GM23338 (cell line): ENCODE measurements at regions not wholly inside any gene's neighbourhood (a gene's known extent, or its start where the extent isn't known, plus 50 kb on each side); places are given as distances from the start of the nearest gene placed in this dataset.

Source experiments
- ATAC-seq: fragments of 200-7000 bp; cut with Tn5 transposase; 3 replicates; pipeline ENCODE4 v1.9.1; 2020
- DNase-seq: peaks from one replicate; pipeline ENCODE4 v3.0.0-alpha.2; 2015; ENCODE audit warnings: low spot score
- H2AFZ ChIP-seq: fragments of 200-600 bp; sonication (generic); 2 replicates; pipeline ENCODE4 v1.8.0; 2016; ENCODE audit warnings: antibody characterized with exemption, mild to moderate bottlenecking, moderate library complexity
- H3F3A ChIP-seq: fragments of 200-600 bp; sonication (generic); replicated peaks from 2 replicates; pipeline ENCODE4 v1.8.0; 2017; ENCODE audit warnings: antibody characterized with exemption, mixed run types, low read depth
- H3K27ac ChIP-seq: fragments of 200-600 bp; sonication (generic); 2 replicates; pipeline ENCODE4 v1.6.1; 2016; ENCODE audit warnings: low read depth
- H3K27me3 ChIP-seq: fragments of 200-600 bp; sonication (generic); 2 replicates; pipeline ENCODE4 v1.8.0; 2016; ENCODE audit warnings: mild to moderate bottlenecking, mixed run types, moderate library complexity; ENCODE audit not compliant: insufficient read depth
- H3K36me3 ChIP-seq: fragments of 200-600 bp; sonication (generic); 2 replicates; pipeline ENCODE4 v1.8.0; 2016; ENCODE audit warnings: mild to moderate bottlenecking; ENCODE audit not compliant: insufficient read depth
- H3K4me1 ChIP-seq: fragments of 200-600 bp; sonication (generic); 2 replicates; pipeline ENCODE4 v1.8.0; 2016; ENCODE audit warnings: mild to moderate bottlenecking, moderate library complexity; ENCODE audit not compliant: insufficient read depth
- H3K4me2 ChIP-seq: fragments of 200-600 bp; sonication (generic); 2 replicates; pipeline ENCODE4 v1.7.1; 2017; ENCODE audit warnings: mixed run types
- H3K4me3 ChIP-seq: fragments of 200-600 bp; sonication (generic); 2 replicates; pipeline ENCODE4 v1.6.1; 2016; ENCODE audit warnings: mixed run types
- H3K79me2 ChIP-seq: fragments of 200-600 bp; sonication (generic); replicated peaks from 2 replicates; pipeline ENCODE4 v1.8.0; 2017; ENCODE audit warnings: mild to moderate bottlenecking; ENCODE audit not compliant: insufficient read depth
- H3K9me2 ChIP-seq: fragments of 200-600 bp; sonication (generic); 2 replicates; pipeline ENCODE4 v1.8.0; 2017; ENCODE audit not compliant: insufficient read depth
- H4K20me1 ChIP-seq: fragments of 200-600 bp; sonication (generic); replicated peaks from 2 replicates; pipeline ENCODE4 v1.8.0; 2017; ENCODE audit warnings: mild to moderate bottlenecking; ENCODE audit not compliant: insufficient read depth
- H3K27ac Mint-ChIP-seq: 2 replicates; pipeline ENCODE4 v1.8.0; 2020; ENCODE audit warnings: inconsistent platforms, mild to moderate bottlenecking, moderate library complexity, mixed read lengths
- H3K27me3 Mint-ChIP-seq: 3 replicates; pipeline ENCODE4 v1.8.0; 2022; ENCODE audit warnings: low read depth, mild to moderate bottlenecking, moderate library complexity, mixed read lengths, inconsistent platforms; ENCODE audit not compliant: insufficient read depth, poor library complexity
- H3K36me3 Mint-ChIP-seq: 3 replicates; pipeline ENCODE4 v1.8.0; 2021; ENCODE audit warnings: low read depth, mild to moderate bottlenecking, inconsistent platforms, moderate library complexity, mixed read lengths
- H3K4me1 Mint-ChIP-seq: 3 replicates; pipeline ENCODE4 v1.8.0; 2020; ENCODE audit warnings: mild to moderate bottlenecking, inconsistent platforms, mixed read lengths
- H3K4me3 Mint-ChIP-seq: 3 replicates; pipeline ENCODE4 v1.8.0; 2021; ENCODE audit warnings: moderate library complexity, mild to moderate bottlenecking, inconsistent platforms, mixed read lengths
- H3K9me3 Mint-ChIP-seq: 3 replicates; pipeline ENCODE4 v1.8.0; 2020; ENCODE audit warnings: moderate library complexity, mild to moderate bottlenecking, inconsistent platforms, mixed read lengths
- CREB1 ChIP-seq: fragments of 250-450 bp; sonication (Bioruptor Pico); IDR thresholded peaks from 2 replicates; pipeline ENCODE4 v1.5.0; 2020; ENCODE audit warnings: low read depth, mild to moderate bottlenecking, moderate library complexity
- ETS1 ChIP-seq: IDR thresholded peaks from 2 replicates; pipeline ENCODE4 v1.6.1; 2016; ENCODE audit warnings: antibody characterized with exemption
- EZH2 ChIP-seq: fragments of 200-600 bp; sonication (generic); IDR thresholded peaks from one replicate; pipeline ENCODE4 v1.8.0; 2017; ENCODE audit warnings: antibody characterized with exemption, mild to moderate bottlenecking, low read depth; ENCODE audit not compliant: unreplicated experiment
- EZH2phosphoT487 ChIP-seq: fragments of 200-600 bp; sonication (generic); IDR thresholded peaks from one replicate; pipeline ENCODE4 v1.8.1; 2018; ENCODE audit warnings: antibody characterized with exemption; ENCODE audit not compliant: unreplicated experiment
- JUNB ChIP-seq: IDR thresholded peaks from one replicate; pipeline ENCODE4 v1.6.1; 2016; ENCODE audit warnings: antibody characterized with exemption; ENCODE audit not compliant: unreplicated experiment
- NANOG ChIP-seq: IDR thresholded peaks from 2 replicates; pipeline ENCODE4 v1.6.1; 2016; ENCODE audit warnings: antibody characterized with exemption, borderline replicate concordance
- POLR2AphosphoS5 ChIP-seq: IDR thresholded peaks from 2 replicates; pipeline ENCODE4 v1.6.1; 2016; ENCODE audit warnings: antibody characterized with exemption, low read depth
- REST ChIP-seq: IDR thresholded peaks from one replicate; pipeline ENCODE4 v1.6.1; 2018; ENCODE audit warnings: antibody characterized with exemption; ENCODE audit not compliant: unreplicated experiment
- STAT1 ChIP-seq: IDR thresholded peaks from one replicate; pipeline ENCODE4 v1.6.1; 2016; ENCODE audit warnings: antibody characterized with exemption; ENCODE audit not compliant: unreplicated experiment
- ZNF114 ChIP-seq: fragments of 250-450 bp; sonication (Bioruptor Pico); IDR thresholded peaks from 2 replicates; pipeline ENCODE4 v1.5.0; 2020; ENCODE audit warnings: mild to moderate bottlenecking, moderate library complexity
- ZNF331 ChIP-seq: fragments of 250-450 bp; sonication (Bioruptor Pico); IDR thresholded peaks from 2 replicates; pipeline ENCODE4 v1.5.0; 2020; ENCODE audit warnings: low read depth, mild to moderate bottlenecking, moderate library complexity
- TF ChIP-seq, protein P1 (sequence below), 2 experiments: fragments of 200-600 bp in 1 of 2; sonication (generic) in 1 of 2; conservative IDR thresholded peaks; 2 replicates each; pipeline versions ENCODE4 v1.5.1 to v1.6.1; 2016 to 2017; ENCODE audit warnings: antibody characterized with exemption in 2 of 2, low read depth in 2 of 2, mild to moderate bottlenecking in 2 of 2, moderate library complexity in 1 of 2

GRCh38 chr12:92022093-92022492 lies 123.6 kb downstream of the BTG1 start:
- H3K27ac Mint-ChIP-seq = no peak overlapping the region
- H3K4me3 Mint-ChIP-seq = no peak overlapping the region
- TF ChIP-seq NANOG = no peak
- TF ChIP-seq, protein P1, sequence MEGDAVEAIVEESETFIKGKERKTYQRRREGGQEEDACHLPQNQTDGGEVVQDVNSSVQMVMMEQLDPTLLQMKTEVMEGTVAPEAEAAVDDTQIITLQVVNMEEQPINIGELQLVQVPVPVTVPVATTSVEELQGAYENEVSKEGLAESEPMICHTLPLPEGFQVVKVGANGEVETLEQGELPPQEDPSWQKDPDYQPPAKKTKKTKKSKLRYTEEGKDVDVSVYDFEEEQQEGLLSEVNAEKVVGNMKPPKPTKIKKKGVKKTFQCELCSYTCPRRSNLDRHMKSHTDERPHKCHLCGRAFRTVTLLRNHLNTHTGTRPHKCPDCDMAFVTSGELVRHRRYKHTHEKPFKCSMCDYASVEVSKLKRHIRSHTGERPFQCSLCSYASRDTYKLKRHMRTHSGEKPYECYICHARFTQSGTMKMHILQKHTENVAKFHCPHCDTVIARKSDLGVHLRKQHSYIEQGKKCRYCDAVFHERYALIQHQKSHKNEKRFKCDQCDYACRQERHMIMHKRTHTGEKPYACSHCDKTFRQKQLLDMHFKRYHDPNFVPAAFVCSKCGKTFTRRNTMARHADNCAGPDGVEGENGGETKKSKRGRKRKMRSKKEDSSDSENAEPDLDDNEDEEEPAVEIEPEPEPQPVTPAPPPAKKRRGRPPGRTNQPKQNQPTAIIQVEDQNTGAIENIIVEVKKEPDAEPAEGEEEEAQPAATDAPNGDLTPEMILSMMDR (conservative IDR thresholded peaks at IDR 0.05; ENCODE audit: low read depth in 2 of 2) = no peak
- TF ChIP-seq ZNF114 (CRISPR knock-in tag) = no peak
- no peak for TF ChIP-seq POLR2AphosphoS5
- no peak for TF ChIP-seq EZH2
- no peak for TF ChIP-seq JUNB
- TF ChIP-seq ZNF331 (CRISPR knock-in tag) = no peak
- TF ChIP-seq CREB1 (CRISPR knock-in tag) = no peak

DNA sequence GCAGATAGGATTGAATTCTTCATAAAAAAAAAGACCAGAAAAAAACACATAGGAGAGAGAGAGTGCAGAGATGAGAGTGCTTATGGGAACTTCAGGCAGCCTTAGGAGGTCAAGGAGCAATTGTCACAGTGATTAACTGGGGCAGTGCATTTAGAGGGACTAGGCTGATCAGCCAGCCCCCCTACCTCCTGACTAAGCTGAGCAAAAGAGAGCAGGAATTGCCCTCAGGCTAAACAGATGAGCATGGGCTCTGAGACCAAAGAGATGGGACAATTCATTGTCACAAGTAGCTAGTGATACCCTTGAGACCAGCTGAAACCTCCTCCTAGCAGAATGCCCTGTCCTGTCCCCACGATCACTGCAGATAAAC lies 124.0 kb downstream of the BTG1 start:
- no peaks in the 10 kb centered on the region for H3F3A ChIP-seq
- ATAC-seq (peak; percentile 97), DNase-seq (peak; percentile 63)
- no peaks in the 10 kb centered on the region for H3K36me3 Mint-ChIP-seq
- no peaks in the 10 kb centered on the region for H3K79me2 ChIP-seq
- no peak overlapping the region for H3K4me3 Mint-ChIP-seq
- no peak overlapping the region for H3K27ac Mint-ChIP-seq
- H3K36me3 ChIP-seq = no peaks in the 10 kb centered on the region
- no peaks in the 10 kb centered on the region for H3K9me2 ChIP-seq
- no peaks in the 10 kb centered on the region for H3K27me3 ChIP-seq
- H3K9me3 Mint-ChIP-seq = no peaks in the 10 kb centered on the region
- no peak overlapping the region for H3K27ac ChIP-seq
- H4K20me1 ChIP-seq = no peaks in the 10 kb centered on the region
- H3K4me3 ChIP-seq = no peak overlapping the region
- H3K4me1 Mint-ChIP-seq = peaks cover 14% of the 10 kb centered on the region
- H3K4me2 ChIP-seq = no peak overlapping the region
- peaks cover 7% of the 10 kb centered on the region for H3K27me3 Mint-ChIP-seq
- H3K4me1 ChIP-seq = peaks cover 15% of the 10 kb centered on the region
- no peak overlapping the region for H2AFZ ChIP-seq
- no peak for TF ChIP-seq ETS1
- TF ChIP-seq JUNB = no peak
- no peak for TF ChIP-seq EZH2
- no peak for TF ChIP-seq REST
- TF ChIP-seq POLR2AphosphoS5 = no peak
- TF ChIP-seq STAT1 = no peak
- TF ChIP-seq ZNF331 (CRISPR knock-in tag) = no peak
- TF ChIP-seq NANOG = no peak
- no peak for TF ChIP-seq EZH2phosphoT487
- TF ChIP-seq CREB1 (CRISPR knock-in tag) = no peak

More at GRCh38 chr12:92022093-92022492, 123.6 kb downstream of the BTG1 start:
- Mint-ChIP-seq H3K9me3 (no peaks in the 10 kb centered on the region), H3K4me1 (peaks cover 14% of the 10 kb centered on the region), H3K27me3 (peaks cover 7% of the 10 kb centered on the region), H3K36me3 (no peaks in the 10 kb centered on the region)
- H3K79me2 ChIP-seq = no peaks in the 10 kb centered on the region
- H2AFZ ChIP-seq = no peak overlapping the region
- H3K27me3 ChIP-seq = no peaks in the 10 kb centered on the region
- H3K36me3 ChIP-seq = no peaks in the 10 kb centered on the region
- no peak overlapping the region for H3K4me3 ChIP-seq
- DNase-seq (no peak), ATAC-seq (no peak)
- H3K9me2 ChIP-seq = no peaks in the 10 kb centered on the region
- no peak overlapping the region for H3K4me2 ChIP-seq
- no peaks in the 10 kb centered on the region for H3F3A ChIP-seq
- H4K20me1 ChIP-seq = no peaks in the 10 kb centered on the region
- no peak overlapping the region for H3K27ac ChIP-seq
- H3K4me1 ChIP-seq = peaks cover 15% of the 10 kb centered on the region
